Endothelial cell (in vitro differentiated cells): ENCODE measurements at regions not wholly inside any gene's neighbourhood (a gene's known extent, or its start where the extent isn't known, plus 50 kb on each side); places are given as distances from the start of the nearest gene placed in this dataset.

Experiments
- DNase-seq: peaks from one replicate; pipeline ENCODE4 v3.0.0; 2021; ENCODE audit warnings: low spot score
- H3K27ac Mint-ChIP-seq: one replicate; pipeline ENCODE4 v1.8.0; 2021; ENCODE audit warnings: mixed read lengths, inconsistent platforms; ENCODE audit not compliant: unreplicated experiment
- H3K27me3 Mint-ChIP-seq: one replicate; pipeline ENCODE4 v1.8.0; 2021; ENCODE audit warnings: mild to moderate bottlenecking, moderate library complexity, mixed read lengths, inconsistent platforms; ENCODE audit not compliant: unreplicated experiment
- H3K36me3 Mint-ChIP-seq: one replicate; pipeline ENCODE4 v1.8.0; 2021; ENCODE audit warnings: mild to moderate bottlenecking, low read depth, mixed read lengths, inconsistent platforms; ENCODE audit not compliant: unreplicated experiment
- H3K4me1 Mint-ChIP-seq: one replicate; pipeline ENCODE4 v1.8.0; 2021; ENCODE audit warnings: mild to moderate bottlenecking, mixed read lengths, inconsistent platforms; ENCODE audit not compliant: unreplicated experiment
- H3K4me3 Mint-ChIP-seq: one replicate; pipeline ENCODE4 v1.8.0; 2021; ENCODE audit warnings: mild to moderate bottlenecking, mixed read lengths, inconsistent platforms; ENCODE audit not compliant: unreplicated experiment
- H3K9me3 Mint-ChIP-seq: one replicate; pipeline ENCODE4 v1.8.0; 2021; ENCODE audit warnings: mixed read lengths, inconsistent platforms; ENCODE audit not compliant: unreplicated experiment
- TF ChIP-seq, protein P1 (sequence below): fragments of 200-600 bp; sonication (generic); IDR thresholded peaks from one replicate; pipeline ENCODE4 v1.5.0; 2021; ENCODE audit warnings: antibody characterized with exemption; ENCODE audit not compliant: unreplicated experiment

DNA sequence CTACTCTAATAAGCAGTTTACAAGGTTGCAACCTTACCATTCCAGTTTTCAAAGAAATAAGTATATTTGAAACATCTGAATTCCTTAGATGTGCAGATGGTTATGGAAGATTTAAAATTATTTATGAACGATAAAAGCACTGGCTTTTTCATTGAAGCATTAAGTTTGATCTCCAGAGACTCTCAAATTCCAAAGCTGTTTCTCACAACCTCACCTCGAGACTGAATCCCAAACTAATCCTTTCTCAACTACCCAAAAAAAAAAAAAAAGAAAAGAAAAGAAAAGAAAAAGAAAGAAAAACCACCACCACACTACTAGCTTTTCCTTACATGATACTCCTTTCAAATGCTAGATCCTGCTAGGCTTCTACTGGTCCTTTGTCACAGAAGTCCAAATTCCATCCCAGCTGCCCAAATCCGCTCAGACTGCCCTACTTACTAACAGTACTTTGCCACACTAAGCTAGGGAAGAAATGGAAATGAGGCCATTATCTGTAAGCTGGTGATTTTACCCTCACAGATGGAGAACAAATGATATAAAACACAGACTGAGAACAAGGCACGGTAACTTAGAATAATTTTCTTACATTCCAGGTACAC lies 100.6 kb upstream of the CDK1 start:
- DNase-seq: no peak
- Mint-ChIP-seq H3K4me1 (no peaks in the 10 kb centered on the region), H3K27ac (no peak overlapping the region), H3K4me3 (no peak overlapping the region), H3K27me3 (peaks cover 1% of the 10 kb centered on the region), H3K9me3 (no peaks in the 10 kb centered on the region), H3K36me3 (no peaks in the 10 kb centered on the region)
- TF ChIP-seq, protein P1, sequence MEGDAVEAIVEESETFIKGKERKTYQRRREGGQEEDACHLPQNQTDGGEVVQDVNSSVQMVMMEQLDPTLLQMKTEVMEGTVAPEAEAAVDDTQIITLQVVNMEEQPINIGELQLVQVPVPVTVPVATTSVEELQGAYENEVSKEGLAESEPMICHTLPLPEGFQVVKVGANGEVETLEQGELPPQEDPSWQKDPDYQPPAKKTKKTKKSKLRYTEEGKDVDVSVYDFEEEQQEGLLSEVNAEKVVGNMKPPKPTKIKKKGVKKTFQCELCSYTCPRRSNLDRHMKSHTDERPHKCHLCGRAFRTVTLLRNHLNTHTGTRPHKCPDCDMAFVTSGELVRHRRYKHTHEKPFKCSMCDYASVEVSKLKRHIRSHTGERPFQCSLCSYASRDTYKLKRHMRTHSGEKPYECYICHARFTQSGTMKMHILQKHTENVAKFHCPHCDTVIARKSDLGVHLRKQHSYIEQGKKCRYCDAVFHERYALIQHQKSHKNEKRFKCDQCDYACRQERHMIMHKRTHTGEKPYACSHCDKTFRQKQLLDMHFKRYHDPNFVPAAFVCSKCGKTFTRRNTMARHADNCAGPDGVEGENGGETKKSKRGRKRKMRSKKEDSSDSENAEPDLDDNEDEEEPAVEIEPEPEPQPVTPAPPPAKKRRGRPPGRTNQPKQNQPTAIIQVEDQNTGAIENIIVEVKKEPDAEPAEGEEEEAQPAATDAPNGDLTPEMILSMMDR: no peak

DNA sequence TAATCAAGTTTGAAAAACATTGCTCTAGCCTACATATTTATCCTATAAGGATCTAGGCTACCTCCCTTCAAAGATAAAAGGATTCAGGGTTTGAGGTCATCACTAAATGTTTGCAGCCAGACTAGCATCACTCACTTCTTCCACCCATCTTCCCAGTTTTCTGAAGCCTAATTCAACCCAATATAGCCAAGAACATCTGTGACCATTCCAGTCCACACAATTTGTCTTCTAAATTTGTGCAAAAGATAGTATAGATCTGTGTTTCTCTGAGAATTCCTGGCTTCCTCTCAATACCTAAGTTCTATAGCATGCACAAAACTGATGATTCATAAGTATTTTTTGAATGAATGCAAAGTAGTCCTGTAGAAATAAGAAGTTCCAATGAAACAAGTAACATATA lies 103.0 kb upstream of the CDK1 start:
- H3K4me3 Mint-ChIP-seq: no peak overlapping the region
- peaks cover 1% of the 10 kb centered on the region for H3K27me3 Mint-ChIP-seq
- H3K4me1 Mint-ChIP-seq: peaks cover 3% of the 10 kb centered on the region
- no peak for DNase-seq
- TF ChIP-seq, protein P1: no peak
- no peaks in the 10 kb centered on the region for H3K36me3 Mint-ChIP-seq
- no peaks in the 10 kb centered on the region for H3K9me3 Mint-ChIP-seq
- H3K27ac Mint-ChIP-seq: no peak overlapping the region

DNA sequence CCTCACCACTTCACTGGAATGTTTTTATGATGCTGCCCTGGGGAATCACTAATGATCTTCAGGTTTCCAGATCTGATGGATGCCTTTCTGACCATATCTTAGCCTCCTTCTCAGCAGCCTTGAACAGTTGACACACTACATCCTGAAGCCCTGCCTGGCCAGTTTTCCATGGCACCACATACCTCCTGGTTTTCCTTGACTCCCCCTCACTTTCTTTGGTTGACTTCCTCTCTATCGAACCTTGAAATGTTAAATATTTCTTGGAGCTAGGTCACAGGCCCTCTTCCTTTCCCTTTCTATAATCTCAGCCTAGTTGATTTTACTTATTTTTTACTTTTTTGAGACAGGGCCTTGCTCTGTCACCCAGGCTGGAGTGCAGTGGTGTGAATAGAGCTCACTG lies 108.8 kb upstream of the CDK1 start:
- Mint-ChIP-seq H3K4me1 (peaks cover 10% of the 10 kb centered on the region), H3K27ac (no peak overlapping the region), H3K27me3 (peaks cover 4% of the 10 kb centered on the region), H3K9me3 (no peaks in the 10 kb centered on the region), H3K4me3 (no peak overlapping the region), H3K36me3 (no peaks in the 10 kb centered on the region)
- DNase-seq: no peak
- TF ChIP-seq, protein P1: no peak

DNA sequence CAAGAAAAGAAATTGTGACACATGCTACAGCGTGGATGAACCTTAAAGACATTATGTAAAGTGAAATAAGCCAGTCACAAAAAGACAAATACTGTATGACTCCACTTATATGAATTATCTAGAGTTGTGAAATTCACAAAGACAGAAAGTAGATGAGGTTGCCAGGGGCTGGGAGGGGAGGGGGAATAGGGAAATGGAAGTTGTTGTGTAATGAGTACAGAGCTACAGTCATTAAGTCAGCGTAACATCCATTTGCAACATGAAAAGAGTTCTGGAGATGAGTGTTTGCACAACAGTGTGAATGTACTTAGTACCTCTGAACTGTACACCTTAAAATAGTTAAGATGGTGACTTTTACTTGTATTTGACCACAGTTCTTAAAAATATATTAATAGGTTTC lies 112.1 kb upstream of the CDK1 start:
- H3K9me3 Mint-ChIP-seq: no peaks in the 10 kb centered on the region
- H3K27me3 Mint-ChIP-seq: peaks cover 4% of the 10 kb centered on the region
- no peak for DNase-seq
- H3K4me1 Mint-ChIP-seq: peaks cover 34% of the 10 kb centered on the region
- TF ChIP-seq, protein P1: no peak
- no peaks in the 10 kb centered on the region for H3K36me3 Mint-ChIP-seq
- H3K4me3 Mint-ChIP-seq: no peak overlapping the region
- no peak overlapping the region for H3K27ac Mint-ChIP-seq

DNA sequence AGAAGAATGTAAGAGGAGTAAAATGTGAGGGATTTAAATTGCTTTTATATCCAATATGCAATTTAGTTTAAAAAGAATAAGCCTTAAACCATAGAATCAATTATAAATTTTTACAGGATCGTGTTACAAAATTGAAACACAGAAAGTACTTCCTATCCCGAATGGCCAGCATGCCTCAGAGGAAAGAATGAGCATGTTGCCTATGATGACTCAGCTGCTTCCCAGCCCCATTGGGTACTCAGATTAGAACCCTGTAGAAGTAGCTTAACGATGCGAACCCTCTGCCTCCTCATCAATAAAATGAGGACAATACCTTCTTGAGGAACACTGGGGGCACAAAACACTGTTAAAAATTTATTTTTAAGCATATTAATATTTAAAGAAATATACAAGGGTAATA lies 113.4 kb upstream of the CDK1 start:
- Mint-ChIP-seq H3K9me3 (no peaks in the 10 kb centered on the region), H3K4me1 (peaks cover 31% of the 10 kb centered on the region), H3K36me3 (no peaks in the 10 kb centered on the region), H3K27me3 (no peaks in the 10 kb centered on the region), H3K27ac (peak overlapping the region; percentile 85), H3K4me3 (no peak overlapping the region)
- TF ChIP-seq, protein P1: no peak
- DNase-seq: no peak
